ENCODE measurements at regions not wholly inside any gene's neighbourhood (a gene's known extent, or its start where the extent isn't known, plus 50 kb on each side); places are given as distances from the start of the nearest gene placed in this dataset.
"Not testable (repeated sequence)": the region's sequence is repeated elsewhere in the genome, so short reads cannot be mapped to it uniquely, and the experiment has no call there.

DNA sequence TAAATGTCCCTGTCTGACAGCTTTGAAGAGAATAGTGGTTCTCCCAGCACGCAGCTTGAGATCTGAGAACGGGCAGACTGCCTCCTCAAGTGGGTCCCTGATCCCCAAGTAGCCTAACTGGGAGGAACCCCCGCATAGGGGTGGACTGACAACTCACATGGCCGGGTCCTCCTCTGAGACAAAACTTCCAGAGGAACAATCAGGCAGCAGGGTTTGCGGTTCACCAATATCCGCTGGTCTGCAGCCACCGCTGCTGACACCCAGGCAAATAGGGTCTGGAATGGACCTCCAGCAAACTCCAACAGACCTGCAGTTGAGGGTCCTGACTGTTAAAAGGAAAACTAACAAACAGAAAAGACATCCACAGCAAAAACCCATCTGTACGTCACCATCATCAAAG, 106.5 kb downstream of the TPBG start:
- H3K36me3 ChIP-seq (ENCODE audit: control insufficient read depth, insufficient read depth, low read length); H3K27ac ChIP-seq (ENCODE audit: low read length); H3K27me3 ChIP-seq (ENCODE audit: control insufficient read depth, insufficient read depth, low read length); H3K9me3 ChIP-seq (ENCODE audit: control insufficient read depth, low read depth, low read length); H3K4me1 ChIP-seq (ENCODE audit: control insufficient read depth, insufficient read depth, low read length); DNase-seq; H3K4me3 ChIP-seq (ENCODE audit: low read length): not testable (repeated sequence)
- WGBS (ENCODE audit: insufficient coverage, low lambda C conversion rate): no CpG with 5 or more reads among the region's 8 CpGs

DNA sequence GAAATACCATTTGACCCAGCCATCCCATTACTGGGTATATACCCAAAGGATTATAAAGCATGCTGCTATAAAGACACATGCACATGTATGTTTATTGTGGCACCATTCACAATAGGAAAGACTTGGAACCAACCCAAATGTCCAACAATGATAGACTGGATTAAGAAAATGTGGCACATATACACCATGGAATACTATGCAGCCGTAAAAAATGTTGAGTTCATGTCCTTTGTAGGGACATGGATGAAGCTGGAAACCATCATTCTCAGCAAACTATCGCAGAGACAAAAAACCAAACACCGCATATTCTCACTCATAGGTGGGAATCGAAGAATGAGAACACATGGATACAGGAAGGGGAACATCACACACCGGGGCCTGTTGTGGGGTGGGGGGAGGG, 111.5 kb downstream of the TPBG start:
- H3K9me3 ChIP-seq (ENCODE audit: control insufficient read depth, low read depth, low read length); H3K4me1 ChIP-seq (ENCODE audit: control insufficient read depth, insufficient read depth, low read length); H3K27ac ChIP-seq (ENCODE audit: low read length); H3K4me3 ChIP-seq (ENCODE audit: low read length); DNase-seq; H3K27me3 ChIP-seq (ENCODE audit: control insufficient read depth, insufficient read depth, low read length); H3K36me3 ChIP-seq (ENCODE audit: control insufficient read depth, insufficient read depth, low read length): not testable (repeated sequence)
- no CpG with 5 or more reads among the region's 5 CpGs for WGBS (ENCODE audit: insufficient coverage, low lambda C conversion rate)

DNA sequence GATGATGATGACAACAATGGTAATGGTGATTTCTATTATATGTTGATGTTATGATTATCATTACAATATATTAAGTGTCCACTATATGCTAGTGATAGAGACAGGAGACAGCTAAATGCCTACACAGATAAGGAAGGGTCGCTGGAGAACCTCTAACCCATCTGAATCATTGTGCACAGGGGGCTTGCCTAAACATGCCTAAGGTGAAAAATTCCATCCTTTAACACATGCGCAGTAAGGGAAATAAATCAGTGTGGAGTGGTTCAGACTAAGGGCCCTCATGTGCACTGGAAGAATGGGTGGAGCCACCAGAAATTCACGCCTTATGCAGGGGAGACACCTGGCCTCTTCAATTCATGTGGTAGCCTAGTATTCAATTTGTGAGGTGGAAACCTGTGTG, 120.4 kb downstream of the TPBG start:
- Histone ChIP-seq H3K27me3 (ENCODE audit: control insufficient read depth, insufficient read depth, low read length) (no peaks in the 10 kb centered on the region), H3K27ac (ENCODE audit: low read length) (no peak overlapping the region), H3K4me3 (ENCODE audit: low read length) (no peak overlapping the region), H3K9me3 (ENCODE audit: control insufficient read depth, low read depth, low read length) (peaks cover 5% of the 10 kb centered on the region), H3K36me3 (ENCODE audit: control insufficient read depth, insufficient read depth, low read length) (no peaks in the 10 kb centered on the region), H3K4me1 (ENCODE audit: control insufficient read depth, insufficient read depth, low read length) (no peaks in the 10 kb centered on the region)
- WGBS (ENCODE audit: insufficient coverage, low lambda C conversion rate): no CpG with 5 or more reads among the region's 3 CpGs
- DNase-seq: no peak

DNA sequence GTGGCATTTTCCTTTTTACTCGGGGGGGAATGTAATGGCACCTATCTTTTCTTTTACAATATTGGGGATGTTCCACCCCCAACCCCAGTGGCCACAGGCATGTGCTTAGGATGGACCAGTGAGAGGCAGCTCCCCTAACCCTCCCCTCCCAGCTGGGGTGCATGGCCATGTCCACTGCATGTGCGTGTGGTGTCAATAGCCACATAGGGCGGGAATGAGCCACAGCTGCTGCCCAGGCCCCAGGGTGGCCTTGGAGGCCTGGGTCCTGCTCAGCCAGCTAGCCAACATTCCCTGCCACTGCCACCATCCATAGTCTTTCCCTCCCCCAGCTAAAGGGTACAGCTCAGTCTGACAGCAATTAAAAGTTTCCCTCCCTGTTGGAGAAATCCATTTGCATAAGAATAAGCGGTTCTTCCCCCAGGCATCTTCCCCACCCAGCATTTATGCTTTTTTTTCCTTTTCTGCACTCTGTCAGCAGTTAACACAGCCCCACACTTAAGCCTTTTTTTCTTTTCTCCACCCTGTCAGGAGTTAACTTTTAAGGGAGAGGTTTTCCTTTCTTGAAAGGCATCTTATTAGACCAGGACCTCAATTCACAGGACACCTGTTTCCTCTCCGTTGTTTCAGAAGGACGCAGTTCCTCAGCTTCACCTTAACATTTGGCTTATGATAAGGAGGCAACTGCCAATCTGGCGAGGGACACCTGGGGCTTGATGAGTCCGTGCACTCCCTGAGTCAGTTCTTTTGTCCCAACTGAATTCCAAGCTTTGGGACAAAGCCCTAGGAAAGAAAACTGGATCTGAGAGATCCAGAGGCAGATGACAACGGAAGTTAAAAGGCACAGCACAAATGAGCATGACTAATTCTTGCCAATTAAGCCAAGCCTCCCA, 121.4 kb downstream of the TPBG start:
- Histone ChIP-seq H3K27ac (ENCODE audit: low read length) (no peak overlapping the region), H3K36me3 (ENCODE audit: control insufficient read depth, insufficient read depth, low read length) (no peaks in the 10 kb centered on the region), H3K9me3 (ENCODE audit: control insufficient read depth, low read depth, low read length) (peaks cover 5% of the 10 kb centered on the region), H3K4me3 (ENCODE audit: low read length) (no peak overlapping the region), H3K4me1 (ENCODE audit: control insufficient read depth, insufficient read depth, low read length) (no peaks in the 10 kb centered on the region), H3K27me3 (ENCODE audit: control insufficient read depth, insufficient read depth, low read length) (no peaks in the 10 kb centered on the region)
- WGBS (ENCODE audit: insufficient coverage, low lambda C conversion rate): 60% methylated on average over 1 of the region's 9 CpGs
- no peak for DNase-seq

DNA sequence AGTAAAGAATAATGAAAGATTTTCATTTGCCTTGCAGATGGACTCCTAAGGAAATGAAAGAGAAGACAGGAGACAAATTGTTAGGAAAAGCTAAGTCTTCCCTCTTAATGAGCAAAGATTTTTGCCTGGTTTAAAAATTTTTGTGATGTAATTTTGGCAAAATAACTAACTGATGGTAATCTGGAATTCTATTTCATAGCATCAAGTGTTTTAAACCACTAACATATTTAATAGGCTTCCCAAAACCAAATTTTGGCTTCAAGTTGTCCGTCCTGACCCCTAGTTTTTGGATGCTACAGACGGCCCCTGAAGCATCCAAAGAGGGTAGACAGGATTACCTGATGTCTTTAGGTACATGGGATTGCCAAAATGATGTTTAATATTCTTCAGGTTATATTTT, 124.3 kb downstream of the TPBG start:
- no peak overlapping the region for H3K4me3 ChIP-seq (ENCODE audit: low read length)
- DNase-seq: no peak
- no peaks in the 10 kb centered on the region for H3K36me3 ChIP-seq (ENCODE audit: control insufficient read depth, insufficient read depth, low read length)
- no peaks in the 10 kb centered on the region for H3K4me1 ChIP-seq (ENCODE audit: control insufficient read depth, insufficient read depth, low read length)
- peaks cover 9% of the 10 kb centered on the region for H3K9me3 ChIP-seq (ENCODE audit: control insufficient read depth, low read depth, low read length)
- H3K27me3 ChIP-seq (ENCODE audit: control insufficient read depth, insufficient read depth, low read length): no peaks in the 10 kb centered on the region
- H3K27ac ChIP-seq (ENCODE audit: low read length): no peak overlapping the region
- no CpG with 5 or more reads among the region's 2 CpGs for WGBS (ENCODE audit: insufficient coverage, low lambda C conversion rate)

DNA sequence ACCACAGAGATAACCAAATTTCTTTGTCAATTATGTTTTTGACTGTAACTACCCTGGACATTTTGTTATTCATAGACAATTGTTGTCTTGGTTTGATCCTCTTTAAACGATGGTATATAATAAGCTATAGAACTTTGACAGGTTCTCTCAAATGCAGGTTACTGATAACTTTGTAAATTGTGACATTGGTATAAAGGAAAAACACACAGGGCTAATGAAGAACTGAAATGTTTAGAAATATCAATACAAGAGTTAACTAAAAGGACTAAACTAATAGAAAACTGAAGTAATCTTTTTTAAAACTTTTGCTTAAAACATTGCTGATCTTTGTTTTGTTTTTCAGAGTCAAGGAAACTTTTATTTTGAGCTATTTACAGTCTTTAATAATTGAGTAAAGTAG, 124.8 kb downstream of the TPBG start:
- no CpG with 5 or more reads among the region's 1 CpG for WGBS (ENCODE audit: insufficient coverage, low lambda C conversion rate)
- Histone ChIP-seq H3K9me3 (ENCODE audit: control insufficient read depth, low read depth, low read length) (peaks cover 9% of the 10 kb centered on the region), H3K4me3 (ENCODE audit: low read length) (no peak overlapping the region), H3K36me3 (ENCODE audit: control insufficient read depth, insufficient read depth, low read length) (no peaks in the 10 kb centered on the region), H3K27ac (ENCODE audit: low read length) (no peak overlapping the region), H3K4me1 (ENCODE audit: control insufficient read depth, insufficient read depth, low read length) (no peaks in the 10 kb centered on the region), H3K27me3 (ENCODE audit: control insufficient read depth, insufficient read depth, low read length) (no peaks in the 10 kb centered on the region)
- DNase-seq: no peak

DNA sequence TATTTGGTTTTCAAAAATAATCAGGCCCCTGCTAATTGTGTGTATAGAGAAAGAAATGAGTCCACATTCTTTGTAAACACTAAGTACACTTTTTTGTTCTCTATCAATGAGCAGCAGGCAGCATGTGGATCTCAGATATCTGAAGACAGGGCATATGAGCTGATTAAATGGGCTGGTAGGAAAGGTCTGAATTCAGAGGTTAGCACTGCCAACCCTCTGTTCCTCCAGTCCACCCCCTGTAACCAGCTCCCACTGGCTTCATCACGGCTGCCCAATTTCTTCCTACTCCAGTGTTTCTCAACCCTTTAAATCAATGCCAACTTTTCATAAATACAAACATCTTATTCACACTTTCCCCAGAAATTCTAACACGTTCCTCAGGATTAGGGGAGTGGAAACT, 128.5 kb downstream of the TPBG start:
- no peaks in the 10 kb centered on the region for H3K4me1 ChIP-seq (ENCODE audit: control insufficient read depth, insufficient read depth, low read length)
- no peak overlapping the region for H3K27ac ChIP-seq (ENCODE audit: low read length)
- peaks cover 4% of the 10 kb centered on the region for H3K9me3 ChIP-seq (ENCODE audit: control insufficient read depth, low read depth, low read length)
- H3K36me3 ChIP-seq (ENCODE audit: control insufficient read depth, insufficient read depth, low read length): no peaks in the 10 kb centered on the region
- DNase-seq: no peak
- H3K27me3 ChIP-seq (ENCODE audit: control insufficient read depth, insufficient read depth, low read length): no peaks in the 10 kb centered on the region
- WGBS (ENCODE audit: insufficient coverage, low lambda C conversion rate): 40% methylated on average over 1 of the region's 2 CpGs
- H3K4me3 ChIP-seq (ENCODE audit: low read length): no peak overlapping the region

DNA sequence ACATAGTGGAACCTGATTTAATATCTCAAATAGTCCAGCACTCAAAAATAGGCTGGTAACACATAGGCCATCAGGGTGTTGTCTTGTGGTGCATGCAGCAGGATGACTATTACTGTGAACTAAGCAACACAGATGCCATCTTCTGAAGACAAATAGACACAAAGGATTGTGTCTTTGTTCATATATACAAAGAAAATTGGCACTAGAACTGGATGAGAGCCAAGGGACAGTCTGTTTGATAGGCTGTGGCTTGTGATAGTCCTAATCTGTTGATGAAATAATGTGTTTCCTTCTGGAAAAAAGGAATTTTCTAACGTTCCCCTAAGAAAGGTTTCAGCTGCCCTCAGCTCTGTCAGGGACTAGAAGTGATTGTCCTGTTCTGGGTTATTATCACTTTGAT, 129.8 kb downstream of the TPBG start:
- H3K27me3 ChIP-seq (ENCODE audit: control insufficient read depth, insufficient read depth, low read length): no peaks in the 10 kb centered on the region
- WGBS (ENCODE audit: insufficient coverage, low lambda C conversion rate): 40% methylated on average over 1 of the region's 1 CpG
- H3K4me3 ChIP-seq (ENCODE audit: low read length): no peak overlapping the region
- DNase-seq: no peak
- H3K9me3 ChIP-seq (ENCODE audit: control insufficient read depth, low read depth, low read length): peaks cover 4% of the 10 kb centered on the region
- H3K36me3 ChIP-seq (ENCODE audit: control insufficient read depth, insufficient read depth, low read length): no peaks in the 10 kb centered on the region
- H3K27ac ChIP-seq (ENCODE audit: low read length): no peak overlapping the region
- no peaks in the 10 kb centered on the region for H3K4me1 ChIP-seq (ENCODE audit: control insufficient read depth, insufficient read depth, low read length)

DNA sequence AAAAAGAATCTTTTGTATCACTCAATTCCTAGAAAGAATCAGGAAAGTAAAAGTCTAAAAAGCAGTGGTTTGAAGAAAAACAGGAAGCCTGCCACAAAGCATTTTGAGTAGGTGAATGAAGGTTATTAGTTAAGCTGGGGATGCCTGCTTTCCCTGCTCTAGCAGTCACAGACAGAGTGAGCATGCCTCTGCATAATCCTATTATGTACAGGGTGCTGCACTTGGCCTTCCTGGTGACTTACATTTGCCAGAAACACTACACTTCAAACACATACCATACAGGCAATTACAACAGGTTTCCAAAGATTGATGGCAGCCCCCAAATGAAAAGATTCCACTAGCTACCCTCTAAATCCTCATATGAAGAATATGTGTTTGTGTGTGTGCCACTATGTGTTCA, 130.8 kb downstream of the TPBG start:
- Histone ChIP-seq H3K27me3 (ENCODE audit: control insufficient read depth, insufficient read depth, low read length) (no peaks in the 10 kb centered on the region), H3K9me3 (ENCODE audit: control insufficient read depth, low read depth, low read length) (peaks cover 4% of the 10 kb centered on the region), H3K36me3 (ENCODE audit: control insufficient read depth, insufficient read depth, low read length) (no peaks in the 10 kb centered on the region), H3K27ac (ENCODE audit: low read length) (no peak overlapping the region), H3K4me1 (ENCODE audit: control insufficient read depth, insufficient read depth, low read length) (no peaks in the 10 kb centered on the region), H3K4me3 (ENCODE audit: low read length) (no peak overlapping the region)
- DNase-seq: no peak

DNA sequence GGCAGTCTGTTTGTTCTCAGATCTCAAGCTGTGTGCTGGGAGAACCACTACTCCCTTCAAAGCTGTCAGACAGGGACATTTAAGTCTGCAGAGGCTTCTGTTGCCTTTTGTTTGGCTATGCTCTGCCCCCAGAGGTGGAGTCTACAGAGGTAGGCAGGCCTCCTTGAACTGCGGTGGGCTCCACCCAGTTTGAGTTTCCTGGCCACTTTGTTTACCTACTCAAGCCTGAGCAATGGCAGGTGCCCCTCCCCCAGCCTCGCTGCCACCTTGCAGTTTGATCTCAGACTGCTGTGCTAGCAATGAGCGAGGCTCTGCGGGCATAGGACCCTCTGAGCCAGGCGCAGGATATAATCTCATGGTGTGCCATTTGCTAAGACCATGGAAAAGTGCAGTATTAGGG, 138.3 kb downstream of the TPBG start:
- DNase-seq; H3K9me3 ChIP-seq (ENCODE audit: control insufficient read depth, low read depth, low read length); H3K4me1 ChIP-seq (ENCODE audit: control insufficient read depth, insufficient read depth, low read length); H3K4me3 ChIP-seq (ENCODE audit: low read length); H3K27ac ChIP-seq (ENCODE audit: low read length); H3K27me3 ChIP-seq (ENCODE audit: control insufficient read depth, insufficient read depth, low read length); H3K36me3 ChIP-seq (ENCODE audit: control insufficient read depth, insufficient read depth, low read length): not testable (repeated sequence)
- no CpG with 5 or more reads among the region's 5 CpGs for WGBS (ENCODE audit: insufficient coverage, low lambda C conversion rate)

DNA sequence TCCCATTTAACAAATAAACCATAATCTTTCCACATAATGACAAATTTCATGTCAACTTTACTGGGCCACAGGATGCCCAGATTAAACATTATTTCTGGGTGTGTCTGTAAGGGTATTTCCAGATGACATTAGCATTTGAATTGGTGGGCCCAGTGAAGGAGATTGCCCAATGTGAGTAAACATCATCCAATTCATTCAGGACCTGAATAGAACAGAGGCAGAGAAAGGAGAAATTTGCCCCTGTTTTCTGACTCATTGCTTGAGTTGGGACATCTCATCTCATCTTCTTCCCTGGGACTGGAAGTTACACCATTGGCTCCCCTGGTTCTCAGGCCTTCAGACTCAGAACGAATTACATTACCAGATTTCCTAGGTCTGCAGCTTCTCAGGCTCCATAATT, 142.9 kb downstream of the TPBG start:
- Histone ChIP-seq H3K9me3 (ENCODE audit: control insufficient read depth, low read depth, low read length) (no peaks in the 10 kb centered on the region), H3K4me3 (ENCODE audit: low read length) (no peak overlapping the region), H3K27ac (ENCODE audit: low read length) (no peak overlapping the region), H3K27me3 (ENCODE audit: control insufficient read depth, insufficient read depth, low read length) (no peaks in the 10 kb centered on the region), H3K36me3 (ENCODE audit: control insufficient read depth, insufficient read depth, low read length) (no peaks in the 10 kb centered on the region), H3K4me1 (ENCODE audit: control insufficient read depth, insufficient read depth, low read length) (no peaks in the 10 kb centered on the region)
- no peak for DNase-seq
- WGBS (ENCODE audit: insufficient coverage, low lambda C conversion rate): no CpG with 5 or more reads among the region's 1 CpG
